Body of pancreas (tissue), 4 donors: ENCODE measurements at regions not wholly inside any gene's neighbourhood (a gene's known extent, or its start where the extent isn't known, plus 50 kb on each side); places are given as distances from the start of the nearest gene placed in this dataset.

Source experiments
- ATAC-seq: fragments of 150-250 bp; one replicate; pipeline ENCODE4 v1.9.1; 2016
- DNase-seq, 4 donors: peaks; one replicate each; pipeline ENCODE4 v3.0.0-alpha.2; 2019
- H3K27ac ChIP-seq, 4 donors: fragments of 200-600 bp; sonication (generic); 1 replicate in 3 of 4; 2 replicates in 1 of 4; pipeline versions ENCODE4 v1.5.1 to v1.6.1; 2016 to 2019; ENCODE audit warnings: mild to moderate bottlenecking in 1 of 4, mixed read lengths in 1 of 4, moderate library complexity in 1 of 4
- H3K27me3 ChIP-seq, 2 donors: fragments of 200-600 bp; sonication (generic); one replicate each; pipeline ENCODE4 v1.6.0; 2016; ENCODE audit warnings: mild to moderate bottlenecking in 1 of 2
- H3K36me3 ChIP-seq, 2 donors: fragments of 200-600 bp; sonication (generic); replicated peaks in 1 of 2; 2 replicates each; pipeline ENCODE4 v1.5.1; 2016; ENCODE audit warnings: low read depth in 2 of 2; ENCODE audit not compliant: insufficient read depth in 1 of 2
- H3K4me1 ChIP-seq: fragments of 200-600 bp; sonication (generic); one replicate; pipeline ENCODE4 v1.6.0; 2016
- H3K4me3 ChIP-seq, 2 donors: fragments of 200-600 bp; sonication (generic); 1 replicate in 1 of 2; 2 replicates in 1 of 2; pipeline ENCODE4 v1.5.1; 2016 to 2019
- H3K9me3 ChIP-seq, 3 donors: fragments of 200-600 bp; sonication (generic); 1 replicate in 2 of 3; 2 replicates in 1 of 3; pipeline ENCODE4 v1.5.1; 2016
- POLR2A ChIP-seq, 3 donors: fragments of 450-650 bp; IDR thresholded peaks; one replicate each; pipeline ENCODE4 v1.6.1; 2016; ENCODE audit warnings: antibody characterized with exemption in 3 of 3, mild to moderate bottlenecking in 2 of 3
- WGBS, 2 donors: methylation state at CpG; one replicate each; pipeline ENCODE4 v1.1.5; 2017; 5-methylcytosine and 5-hydroxymethylcytosine counted together
- intact Hi-C: fragments of 100-400 bp; cut with DNase I; formaldehyde crosslinking; loops from one replicate; pipeline ENCODE4 v1.15.1; 2023
- TF ChIP-seq, protein P1 (sequence below), 7 experiments: fragments of 450-650 bp in 4 of 7; fragments of 200-600 bp in 3 of 7; sonication (generic) in 3 of 7; IDR thresholded peaks; one replicate each; pipeline ENCODE4 v1.5.1; 2016 to 2019; ENCODE audit warnings: antibody characterized with exemption in 7 of 7

- intact Hi-C loops: no loop called here
- Histone ChIP-seq H3K36me3 (no peaks in the 10 kb centered on the region), H3K4me1 (no peaks in the 10 kb centered on the region), H3K27me3 (no peaks in the 10 kb centered on the region), H3K4me3 (no peak overlapping the region), H3K27ac (no peak overlapping the region), H3K9me3 (peaks cover 0 to 7% (median 0%) of the 10 kb centered on the region in 3 donors)
- DNase-seq: no peak
- no peak for TF ChIP-seq POLR2A (IDR thresholded peaks at IDR 0.05)
- TF ChIP-seq, protein P1, sequence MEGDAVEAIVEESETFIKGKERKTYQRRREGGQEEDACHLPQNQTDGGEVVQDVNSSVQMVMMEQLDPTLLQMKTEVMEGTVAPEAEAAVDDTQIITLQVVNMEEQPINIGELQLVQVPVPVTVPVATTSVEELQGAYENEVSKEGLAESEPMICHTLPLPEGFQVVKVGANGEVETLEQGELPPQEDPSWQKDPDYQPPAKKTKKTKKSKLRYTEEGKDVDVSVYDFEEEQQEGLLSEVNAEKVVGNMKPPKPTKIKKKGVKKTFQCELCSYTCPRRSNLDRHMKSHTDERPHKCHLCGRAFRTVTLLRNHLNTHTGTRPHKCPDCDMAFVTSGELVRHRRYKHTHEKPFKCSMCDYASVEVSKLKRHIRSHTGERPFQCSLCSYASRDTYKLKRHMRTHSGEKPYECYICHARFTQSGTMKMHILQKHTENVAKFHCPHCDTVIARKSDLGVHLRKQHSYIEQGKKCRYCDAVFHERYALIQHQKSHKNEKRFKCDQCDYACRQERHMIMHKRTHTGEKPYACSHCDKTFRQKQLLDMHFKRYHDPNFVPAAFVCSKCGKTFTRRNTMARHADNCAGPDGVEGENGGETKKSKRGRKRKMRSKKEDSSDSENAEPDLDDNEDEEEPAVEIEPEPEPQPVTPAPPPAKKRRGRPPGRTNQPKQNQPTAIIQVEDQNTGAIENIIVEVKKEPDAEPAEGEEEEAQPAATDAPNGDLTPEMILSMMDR (IDR thresholded peaks at IDR 0.05): no peak
- 64 to 72% methylated on average over 6 of the region's 6 CpGs for WGBS, 2 donors
- no peak for ATAC-seq
Observed at GRCh38 chr21:31489014-31489413, 145.0 kb upstream of the TIAM1 start.

GRCh38 chr21:31484219-31484618, 140.2 kb upstream of the TIAM1 start:
- 60 to 68% methylated on average over 3 to 5 of the region's 5 CpGs for WGBS, 2 donors
- ATAC-seq: no peak
- no peaks in the 10 kb centered on the region for H3K27me3 ChIP-seq
- H3K4me1 ChIP-seq: no peaks in the 10 kb centered on the region
- DNase-seq: no peak
- peaks cover 0 to 17% (median 0%) of the 10 kb centered on the region in 3 donors for H3K9me3 ChIP-seq
- H3K27ac ChIP-seq: no peak overlapping the region
- intact Hi-C loops: no loop called here
- TF ChIP-seq POLR2A (IDR thresholded peaks at IDR 0.05): no peak
- TF ChIP-seq, protein P1 (IDR thresholded peaks at IDR 0.05): no peak
- no peaks in the 10 kb centered on the region for H3K36me3 ChIP-seq
- H3K4me3 ChIP-seq: no peak overlapping the region

DNA sequence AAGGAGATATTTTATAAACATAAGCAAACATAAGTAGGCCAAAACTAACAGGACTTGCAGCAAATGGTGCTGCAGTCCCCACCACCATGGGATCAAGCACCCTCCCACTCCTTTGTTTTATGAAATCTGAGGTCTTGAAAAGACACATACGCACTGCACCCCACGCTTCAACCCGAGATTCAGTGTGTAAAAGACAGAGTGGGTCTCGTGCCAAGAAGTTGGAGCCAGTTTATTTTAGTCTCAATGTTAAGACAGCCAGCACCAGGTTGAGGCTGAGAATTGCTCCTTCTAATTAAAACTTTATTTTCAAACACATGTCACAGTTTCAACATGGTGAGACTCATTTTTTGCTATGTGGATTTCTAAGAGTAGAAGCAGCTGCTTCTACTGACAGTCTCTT, 139.1 kb upstream of the TIAM1 start:
- no peak for ATAC-seq
- Histone ChIP-seq H3K4me3 (no peak overlapping the region), H3K27ac (no peak overlapping the region), H3K36me3 (no peaks in the 10 kb centered on the region), H3K4me1 (no peaks in the 10 kb centered on the region), H3K9me3 (peaks cover 0 to 17% (median 0%) of the 10 kb centered on the region in 3 donors), H3K27me3 (no peaks in the 10 kb centered on the region)
- intact Hi-C loops: no loop called here
- 72 to 74% methylated on average over 4 of the region's 4 CpGs for WGBS, 2 donors
- DNase-seq: no peak
- TF ChIP-seq POLR2A (IDR thresholded peaks at IDR 0.05): no peak
- TF ChIP-seq, protein P1 (IDR thresholded peaks at IDR 0.05): no peak

GRCh38 chr21:31482460-31482859, 138.4 kb upstream of the TIAM1 start:
- no peak for DNase-seq
- 81 to 84% methylated on average over 5 of the region's 5 CpGs for WGBS, 2 donors
- no peaks in the 10 kb centered on the region for H3K36me3 ChIP-seq

DNA sequence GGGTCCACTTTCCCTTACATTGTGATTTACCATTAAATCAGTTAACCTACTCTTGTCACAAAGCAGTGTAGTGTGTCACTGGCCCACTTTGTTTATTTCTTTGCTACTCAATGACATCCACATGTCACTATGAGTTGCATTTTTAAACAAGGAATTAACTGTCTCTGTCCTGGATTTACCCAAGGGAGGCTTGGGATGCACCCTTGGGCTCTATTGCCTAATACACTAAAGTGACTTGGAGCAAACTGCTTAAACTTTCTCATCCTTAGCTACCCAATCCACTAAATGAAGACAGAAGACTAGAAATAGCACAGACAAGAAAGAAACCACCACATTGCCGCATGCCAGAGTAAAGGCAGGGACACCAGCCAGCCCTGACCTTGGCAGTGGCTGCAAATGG, 136.2 kb upstream of the TIAM1 start:
- H3K4me1 ChIP-seq: no peaks in the 10 kb centered on the region
- H3K4me3 ChIP-seq: no peak overlapping the region
- H3K36me3 ChIP-seq: no peaks in the 10 kb centered on the region
- no peak for ATAC-seq
- no peaks in the 10 kb centered on the region for H3K27me3 ChIP-seq
- 45 to 56% methylated on average over 1 of the region's 1 CpG for WGBS, 2 donors
- DNase-seq: no peak
- H3K9me3 ChIP-seq: peaks cover 0 to 17% (median 0%) of the 10 kb centered on the region in 3 donors
- no peak overlapping the region for H3K27ac ChIP-seq
- TF ChIP-seq POLR2A (IDR thresholded peaks at IDR 0.05): no peak
- TF ChIP-seq, protein P1 (IDR thresholded peaks at IDR 0.05): no peak
- intact Hi-C loops: no loop called here

More at GRCh38 chr21:31482460-31482859, 138.4 kb upstream of the TIAM1 start:
- peaks cover 0 to 17% (median 0%) of the 10 kb centered on the region in 3 donors for H3K9me3 ChIP-seq
- intact Hi-C loops: no loop called here
- H3K4me1 ChIP-seq: no peaks in the 10 kb centered on the region
- no peaks in the 10 kb centered on the region for H3K27me3 ChIP-seq
- no peak overlapping the region for H3K4me3 ChIP-seq
- no peak overlapping the region for H3K27ac ChIP-seq
- no peak for ATAC-seq
- TF ChIP-seq, protein P1 (IDR thresholded peaks at IDR 0.05): no peak
- no peak for TF ChIP-seq POLR2A (IDR thresholded peaks at IDR 0.05)
